HCT116 (cell line): ENCODE measurements at regions not wholly inside any gene's neighbourhood (a gene's known extent, or its start where the extent isn't known, plus 50 kb on each side); places are given as distances from the start of the nearest gene placed in this dataset.

Experiments used
- ATAC-seq: fragments of 200-7000 bp; cut with Tn5 transposase; 2 replicates; pipeline ENCODE4 v1.9.1; 2020; ENCODE audit warnings: mild to moderate bottlenecking, moderate library complexity
- BruUV-seq: library from RNA; stranded (reverse); fragments of 400-500 nt; replicated peaks from 2 replicates; lab custom pipeline; 2021; lab: Mats Ljungman, UMichigan
- CTCF ChIA-PET: fragments of 300-600 bp; sonication (Branson Sonifier 250); formaldehyde crosslinking; loops from one replicate; lab custom pipeline; 2021; ENCODE audit warnings: antibody characterized with exemption; lab: Charles Lee
- POLR2A ChIA-PET: fragments of 300-600, 350-600 bp; sonication (Branson Sonifier 250); formaldehyde crosslinking; loops from one replicate; lab custom pipeline; 2021; ENCODE audit warnings: antibody characterized with exemption; lab: Charles Lee
- RAD21 ChIA-PET, 2 experiments: fragments of 300-600 bp; sonication (Branson Sonifier 250); formaldehyde crosslinking; loops; one replicate each; lab custom pipeline; 2023; ENCODE audit warnings: low total read pairs in 2 of 2; ENCODE audit not compliant: uncharacterized antibody in 2 of 2, unreplicated experiment in 2 of 2, low non-redundant PET in 1 of 2; lab: Charles Lee
- DNase-seq: peaks from one replicate; pipeline ENCODE4 v3.0.0-alpha.2; 2010; ENCODE audit warnings: low read depth, low spot score
- H2AFZ ChIP-seq: fragments of 200-600 bp; shearing (Covaris generic), sonication (generic); 2 replicates; pipeline ENCODE4 v1.6.1; 2017; ENCODE audit warnings: low read depth, mixed run types, mixed read lengths, antibody characterized with exemption, low read length; ENCODE audit not compliant: poor library complexity, severe bottlenecking
- H3K27ac ChIP-seq: 2 replicates; pipeline ENCODE4 v1.5.1; 2012; ENCODE audit warnings: low read depth, low read length
- H3K27me3 ChIP-seq: fragments of 200-600 bp; sonication (generic); 2 replicates; pipeline ENCODE4 v1.6.1; 2016; ENCODE audit warnings: mixed run types, low read length, mixed read lengths; ENCODE audit not compliant: insufficient read depth
- H3K36me3 ChIP-seq, 2 experiments: fragments of 200-500 bp in 1 of 2; fragments of 200-600 bp in 1 of 2; sonication (Bioruptor generic) in 1 of 2; sonication (generic) in 1 of 2; 2 replicates each; pipeline versions ENCODE4 v1.5.1 to v1.6.1; 2014 to 2016; ENCODE audit warnings: low read length in 2 of 2, inconsistent platforms in 1 of 2, mixed read lengths in 1 of 2, mixed run types in 1 of 2; ENCODE audit not compliant: insufficient read depth in 2 of 2, control insufficient read depth in 1 of 2
- H3K4me1 ChIP-seq, 2 experiments: fragments of 200-600 bp in 1 of 2; sonication (generic) in 1 of 2; 2 replicates each; pipeline versions ENCODE4 v1.5.1 to v1.6.1; 2012 to 2017; ENCODE audit warnings: low read length in 2 of 2, inconsistent platforms in 1 of 2, mild to moderate bottlenecking in 1 of 2, mixed read lengths in 1 of 2, mixed run types in 1 of 2, moderate library complexity in 1 of 2; ENCODE audit not compliant: insufficient read depth in 2 of 2, control insufficient read depth in 1 of 2
- H3K4me2 ChIP-seq: fragments of 200-600 bp; sonication (generic); 2 replicates; pipeline ENCODE4 v1.6.1; 2017; ENCODE audit warnings: mixed run types, low read length, mixed read lengths
- H3K4me3 ChIP-seq, 2 experiments: fragments of 200-600 bp in 1 of 2; sonication (generic) in 1 of 2; replicated peaks in 1 of 2; 2 replicates each; pipeline ENCODE4 v1.5.1; 2011 to 2016; ENCODE audit warnings: low read length in 2 of 2, control low read depth in 1 of 2, low read depth in 1 of 2, mild to moderate bottlenecking in 1 of 2, mixed read lengths in 1 of 2, mixed run types in 1 of 2
- H3K79me2 ChIP-seq: fragments of 200-600 bp; sonication (generic); 2 replicates; pipeline ENCODE4 v1.6.1; 2017; ENCODE audit warnings: mild to moderate bottlenecking, mixed run types, low read length, moderate library complexity, mixed read lengths; ENCODE audit not compliant: insufficient read depth
- H3K9ac ChIP-seq: fragments of 200-600 bp; sonication (generic); 2 replicates; pipeline ENCODE4 v1.6.1; 2016; ENCODE audit warnings: low read length, mixed read lengths
- H3K9me2 ChIP-seq: fragments of 200-600 bp; sonication (generic), shearing (Covaris generic); 2 replicates; pipeline ENCODE4 v1.6.1; 2017; ENCODE audit warnings: mixed run types, mild to moderate bottlenecking, moderate library complexity; ENCODE audit not compliant: insufficient read depth
- H3K9me3 ChIP-seq, 2 experiments: fragments of 200-500 bp in 1 of 2; fragments of 200-600 bp in 1 of 2; sonication (Bioruptor generic) in 1 of 2; sonication (generic) in 1 of 2; 2 replicates each; pipeline ENCODE4 v1.6.1; 2014 to 2017; ENCODE audit warnings: low read length in 2 of 2, mixed read lengths in 2 of 2, inconsistent platforms in 1 of 2, low read depth in 1 of 2, mild to moderate bottlenecking in 1 of 2, mixed run types in 1 of 2, moderate library complexity in 1 of 2; ENCODE audit not compliant: control insufficient read depth in 1 of 2, insufficient read depth in 1 of 2
- H4K20me1 ChIP-seq: fragments of 200-600 bp; sonication (generic), shearing (Covaris generic); 2 replicates; pipeline ENCODE4 v1.6.1; 2017; ENCODE audit warnings: mixed run types, mild to moderate bottlenecking, moderate library complexity; ENCODE audit not compliant: insufficient read depth
- CBX3 ChIP-seq: IDR thresholded peaks from 2 replicates; pipeline ENCODE4 v1.6.1; 2012; ENCODE audit warnings: low read depth
- EZH2 ChIP-seq: fragments of 200-600 bp; sonication (generic); IDR thresholded peaks from 2 replicates; pipeline ENCODE4 v1.6.1; 2017; ENCODE audit warnings: antibody characterized with exemption, mixed run types
- FOSL1 ChIP-seq: IDR thresholded peaks from 2 replicates; pipeline ENCODE4 v1.6.1; 2012; ENCODE audit warnings: low read depth
- JUND ChIP-seq: IDR thresholded peaks from 2 replicates; pipeline ENCODE4 v1.6.1; 2012
- POLR2A ChIP-seq: IDR thresholded peaks from 2 replicates; pipeline ENCODE4 v1.7.0; 2011; ENCODE audit warnings: borderline replicate concordance; ENCODE audit not compliant: insufficient read depth, insufficient read length; ENCODE audit errors: extremely low read depth
- POLR2AphosphoS5 ChIP-seq: IDR thresholded peaks from 2 replicates; pipeline ENCODE4 v1.6.1; 2011; ENCODE audit warnings: mild to moderate bottlenecking, low read depth, low read length, moderate library complexity
- SIN3A ChIP-seq: IDR thresholded peaks from 2 replicates; pipeline ENCODE4 v1.6.1; 2012; ENCODE audit warnings: low read depth
- ZFX ChIP-seq: fragments of 450-650 bp; IDR thresholded peaks from 2 replicates; pipeline ENCODE4 v1.6.1; 2017
- ZNF274 ChIP-seq: fragments of 200-500 bp; sonication (Bioruptor generic); IDR thresholded peaks from 2 replicates; pipeline ENCODE4 v1.6.1; 2014; ENCODE audit warnings: mild to moderate bottlenecking, low read depth, low read length, inconsistent platforms
- intact Hi-C: fragments of 100-400 bp; cut with micrococcal nuclease; formaldehyde crosslinking; loops from 2 replicates; pipeline ENCODE4 v1.10.0; 2022
- TF ChIP-seq, protein P1 (sequence below): IDR thresholded peaks from 2 replicates; pipeline ENCODE4 v1.6.1; 2011; ENCODE audit warnings: mild to moderate bottlenecking, low read length, moderate library complexity; ENCODE audit not compliant: insufficient replicate concordance; ENCODE audit errors: extremely low read depth
- TF ChIP-seq, protein P2 (sequence below): IDR thresholded peaks from 2 replicates; pipeline ENCODE4 v1.6.1; 2012
- TF ChIP-seq, protein P3 (sequence below), 3 experiments: fragments of 200-600 bp in 1 of 3; sonication (generic) in 1 of 3; IDR thresholded peaks in 2 of 3; conservative IDR thresholded peaks in 1 of 3; 2 replicates each; pipeline ENCODE4 v1.5.1; 2012 to 2017; ENCODE audit warnings: low read depth in 2 of 3, low read length in 2 of 3, antibody characterized with exemption in 1 of 3, borderline replicate concordance in 1 of 3, control low read depth in 1 of 3, mild to moderate bottlenecking in 1 of 3, mixed read lengths in 1 of 3, mixed run types in 1 of 3, moderate library complexity in 1 of 3; ENCODE audit not compliant: insufficient read depth in 1 of 3
- TF ChIP-seq, protein P4 (sequence below): IDR thresholded peaks from 2 replicates; pipeline ENCODE4 v1.6.1; 2012

DNA sequence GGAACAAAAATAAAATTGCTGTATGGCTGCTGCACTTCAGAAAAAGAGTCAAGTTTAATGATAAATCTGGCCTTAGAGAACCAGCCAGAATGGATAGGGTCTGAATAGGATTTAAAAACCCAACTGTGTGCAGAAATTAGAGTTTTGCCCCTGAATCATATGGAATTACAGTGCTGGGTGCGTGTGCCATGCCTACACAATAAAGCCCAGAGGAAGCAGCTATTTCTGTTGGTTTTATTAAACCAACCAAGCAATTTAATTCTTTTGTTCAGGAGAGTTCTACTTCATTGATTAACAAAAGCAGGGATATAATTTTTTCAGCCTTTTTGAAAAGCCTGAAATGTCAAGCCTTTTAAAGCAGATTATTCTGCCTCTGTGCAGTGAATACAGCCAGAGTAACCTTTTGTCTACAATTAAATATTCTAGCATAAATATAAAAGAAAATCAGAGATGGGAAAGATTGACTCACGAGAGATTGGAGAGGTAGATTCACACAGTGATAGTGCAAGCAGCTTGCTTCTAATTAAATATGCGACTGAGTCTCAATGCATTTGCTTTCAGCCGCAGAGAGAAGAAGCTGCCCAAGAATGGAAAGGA is 66.7 kb upstream of the DNAJC19 start:
- Histone ChIP-seq H3K79me2 (no peaks in the 10 kb centered on the region), H4K20me1 (no peaks in the 10 kb centered on the region; the same call in 1 of the 2 replicates), H3K4me1 (no peaks in the 10 kb centered on the region), H3K4me3 (no peak overlapping the region), H2AFZ (no peak overlapping the region), H3K36me3 (no peaks in the 10 kb centered on the region), H3K27ac (no peak overlapping the region), H3K4me2 (no peak overlapping the region), H3K9me3 (no peaks in the 10 kb centered on the region), H3K27me3 (peaks cover 37% of the 10 kb centered on the region), H3K9ac (no peak overlapping the region), H3K9me2 (no peaks in the 10 kb centered on the region)
- intact Hi-C loops: no loop called here
- ChIA-PET CTCF (no interaction called here), POLR2A (no interaction called here), RAD21 (no interaction called here)
- ATAC-seq (no peak), DNase-seq (no peak)
- no TSS peak for BruUV-seq
- TF ChIP-seq SIN3A (no peak), POLR2AphosphoS5 (no peak), ZNF274 (no peak), POLR2A (no peak), JUND (no peak), FOSL1 (no peak), EZH2 (no peak), CBX3 (no peak), ZFX (no peak)
- TF ChIP-seq, protein P1, sequence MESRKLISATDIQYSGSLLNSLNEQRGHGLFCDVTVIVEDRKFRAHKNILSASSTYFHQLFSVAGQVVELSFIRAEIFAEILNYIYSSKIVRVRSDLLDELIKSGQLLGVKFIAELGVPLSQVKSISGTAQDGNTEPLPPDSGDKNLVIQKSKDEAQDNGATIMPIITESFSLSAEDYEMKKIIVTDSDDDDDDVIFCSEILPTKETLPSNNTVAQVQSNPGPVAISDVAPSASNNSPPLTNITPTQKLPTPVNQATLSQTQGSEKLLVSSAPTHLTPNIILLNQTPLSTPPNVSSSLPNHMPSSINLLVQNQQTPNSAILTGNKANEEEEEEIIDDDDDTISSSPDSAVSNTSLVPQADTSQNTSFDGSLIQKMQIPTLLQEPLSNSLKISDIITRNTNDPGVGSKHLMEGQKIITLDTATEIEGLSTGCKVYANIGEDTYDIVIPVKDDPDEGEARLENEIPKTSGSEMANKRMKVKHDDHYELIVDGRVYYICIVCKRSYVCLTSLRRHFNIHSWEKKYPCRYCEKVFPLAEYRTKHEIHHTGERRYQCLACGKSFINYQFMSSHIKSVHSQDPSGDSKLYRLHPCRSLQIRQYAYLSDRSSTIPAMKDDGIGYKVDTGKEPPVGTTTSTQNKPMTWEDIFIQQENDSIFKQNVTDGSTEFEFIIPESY: no peak
- TF ChIP-seq, protein P2, sequence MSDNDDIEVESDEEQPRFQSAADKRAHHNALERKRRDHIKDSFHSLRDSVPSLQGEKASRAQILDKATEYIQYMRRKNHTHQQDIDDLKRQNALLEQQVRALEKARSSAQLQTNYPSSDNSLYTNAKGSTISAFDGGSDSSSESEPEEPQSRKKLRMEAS: no peak
- TF ChIP-seq, protein P3, sequence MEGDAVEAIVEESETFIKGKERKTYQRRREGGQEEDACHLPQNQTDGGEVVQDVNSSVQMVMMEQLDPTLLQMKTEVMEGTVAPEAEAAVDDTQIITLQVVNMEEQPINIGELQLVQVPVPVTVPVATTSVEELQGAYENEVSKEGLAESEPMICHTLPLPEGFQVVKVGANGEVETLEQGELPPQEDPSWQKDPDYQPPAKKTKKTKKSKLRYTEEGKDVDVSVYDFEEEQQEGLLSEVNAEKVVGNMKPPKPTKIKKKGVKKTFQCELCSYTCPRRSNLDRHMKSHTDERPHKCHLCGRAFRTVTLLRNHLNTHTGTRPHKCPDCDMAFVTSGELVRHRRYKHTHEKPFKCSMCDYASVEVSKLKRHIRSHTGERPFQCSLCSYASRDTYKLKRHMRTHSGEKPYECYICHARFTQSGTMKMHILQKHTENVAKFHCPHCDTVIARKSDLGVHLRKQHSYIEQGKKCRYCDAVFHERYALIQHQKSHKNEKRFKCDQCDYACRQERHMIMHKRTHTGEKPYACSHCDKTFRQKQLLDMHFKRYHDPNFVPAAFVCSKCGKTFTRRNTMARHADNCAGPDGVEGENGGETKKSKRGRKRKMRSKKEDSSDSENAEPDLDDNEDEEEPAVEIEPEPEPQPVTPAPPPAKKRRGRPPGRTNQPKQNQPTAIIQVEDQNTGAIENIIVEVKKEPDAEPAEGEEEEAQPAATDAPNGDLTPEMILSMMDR (IDR thresholded peaks at IDR 0.05 in 2 of 3, conservative IDR thresholded peaks at IDR 0.05 in 1 of 3; ENCODE audit: borderline replicate concordance in 1 of 3, insufficient read depth in 1 of 3, low read depth in 2 of 3, low read length in 2 of 3): no peak
- TF ChIP-seq, protein P4, sequence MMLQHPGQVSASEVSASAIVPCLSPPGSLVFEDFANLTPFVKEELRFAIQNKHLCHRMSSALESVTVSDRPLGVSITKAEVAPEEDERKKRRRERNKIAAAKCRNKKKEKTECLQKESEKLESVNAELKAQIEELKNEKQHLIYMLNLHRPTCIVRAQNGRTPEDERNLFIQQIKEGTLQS: no peak
